ENCODE measurements at regions not wholly inside any gene's neighbourhood (a gene's known extent, or its start where the extent isn't known, plus 50 kb on each side); places are given as distances from the start of the nearest gene placed in this dataset.

GRCh38 chr4:154036856-154037255 is 248.0 kb upstream of the SFRP2 start (continued):
- no peak for TF ChIP-seq CHD7 (IDR thresholded peaks at IDR 0.05; ENCODE audit: insufficient replicate concordance, low read length)
- TF ChIP-seq BCL11A (IDR thresholded peaks at IDR 0.05; ENCODE audit: low read depth in 2 of 2, low read length in 2 of 2), result no peak
- TF ChIP-seq SUZ12 (IDR thresholded peaks at IDR 0.05; ENCODE audit: low read length), result no peak
- no peak for TF ChIP-seq TBP (IDR thresholded peaks at IDR 0.05; ENCODE audit: low read depth, low read length)
- TF ChIP-seq RAD21 (IDR thresholded peaks at IDR 0.05 in 1 of 2, conservative IDR thresholded peaks at IDR 0.05 in 1 of 2; ENCODE audit: low read depth in 2 of 2, low read length in 2 of 2), result no peak
- no peak for TF ChIP-seq TCF12 (IDR thresholded peaks at IDR 0.05; ENCODE audit: low read depth, low read length)
- no peak for TF ChIP-seq JUN (IDR thresholded peaks at IDR 0.05; ENCODE audit: low read depth, low read length)
- no peak for TF ChIP-seq TEAD4 (IDR thresholded peaks at IDR 0.05; ENCODE audit: low read depth, low read length)
- no peak for TF ChIP-seq SP2 (IDR thresholded peaks at IDR 0.05; ENCODE audit: low read length)
- no peak for TF ChIP-seq GABPA (IDR thresholded peaks at IDR 0.05; ENCODE audit: borderline replicate concordance, insufficient read depth, low read length)
- no peak for TF ChIP-seq EGR1 (IDR thresholded peaks at IDR 0.05; ENCODE audit: borderline replicate concordance, low read depth, low read length)

All from H1 (cell line).